NCI-H748 (cell line): ENCODE measurements at regions not wholly inside any gene's neighbourhood (a gene's known extent, or its start where the extent isn't known, plus 50 kb on each side); places are given as distances from the start of the nearest gene placed in this dataset.

Experiments
- DNase-seq: peaks from one replicate; lab custom pipeline; 2025; ENCODE audit not compliant: unreplicated experiment; lab: John Stamatoyannopoulos, UW

DNA sequence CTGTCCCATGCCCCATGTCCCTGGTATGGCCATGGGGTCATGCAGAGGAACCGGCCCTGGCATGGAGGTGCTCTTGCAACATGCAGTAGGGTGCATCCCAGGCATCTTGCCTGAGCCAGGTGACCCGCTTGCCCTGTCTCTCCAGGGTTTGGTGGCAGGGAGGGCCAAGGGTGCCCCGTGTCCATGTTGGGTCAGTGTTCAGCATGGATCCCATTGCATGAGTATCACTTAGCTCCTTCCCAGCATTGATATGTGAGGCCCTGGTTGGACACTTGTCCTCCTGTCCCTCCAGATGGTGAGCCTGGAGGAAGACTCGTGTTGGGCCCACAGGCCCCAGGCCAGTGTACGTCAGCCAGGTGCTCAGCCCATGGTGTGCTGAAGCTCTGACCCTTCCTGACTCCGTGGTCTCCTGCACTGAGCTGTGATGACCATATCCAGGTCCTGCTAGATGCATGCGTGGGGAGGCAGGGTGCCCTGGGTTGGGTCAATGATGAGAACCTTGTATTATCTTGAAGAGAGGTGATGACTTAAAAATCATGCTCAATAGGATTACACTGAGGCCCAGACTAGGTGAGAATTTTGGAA lies 205.0 kb downstream of the UBE3A start:
- no peak for DNase-seq

DNA sequence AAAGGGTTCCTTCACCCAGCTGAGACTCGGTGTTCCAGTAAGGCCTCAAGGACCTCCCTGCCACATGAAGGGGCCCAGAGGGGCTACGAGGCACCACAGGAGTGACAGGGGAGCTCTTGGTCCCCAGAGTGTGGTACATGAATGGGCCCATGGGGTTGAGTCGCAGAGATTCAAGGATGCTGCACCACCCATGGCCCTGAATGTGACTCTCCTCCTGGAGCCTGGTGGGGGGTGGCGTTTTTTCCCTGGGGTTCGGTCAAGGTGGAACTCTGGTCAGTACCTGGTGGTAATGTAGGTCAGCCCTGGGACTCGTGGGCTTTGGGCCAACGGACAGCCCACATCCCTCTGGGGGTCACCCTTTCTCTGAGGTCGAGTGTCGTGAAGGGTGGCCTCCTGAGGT lies 204.0 kb downstream of the UBE3A start:
- DNase-seq = no peak

GRCh38 chr15:25235391-25235790 lies 203.4 kb downstream of the UBE3A start:
- no peak for DNase-seq

DNA sequence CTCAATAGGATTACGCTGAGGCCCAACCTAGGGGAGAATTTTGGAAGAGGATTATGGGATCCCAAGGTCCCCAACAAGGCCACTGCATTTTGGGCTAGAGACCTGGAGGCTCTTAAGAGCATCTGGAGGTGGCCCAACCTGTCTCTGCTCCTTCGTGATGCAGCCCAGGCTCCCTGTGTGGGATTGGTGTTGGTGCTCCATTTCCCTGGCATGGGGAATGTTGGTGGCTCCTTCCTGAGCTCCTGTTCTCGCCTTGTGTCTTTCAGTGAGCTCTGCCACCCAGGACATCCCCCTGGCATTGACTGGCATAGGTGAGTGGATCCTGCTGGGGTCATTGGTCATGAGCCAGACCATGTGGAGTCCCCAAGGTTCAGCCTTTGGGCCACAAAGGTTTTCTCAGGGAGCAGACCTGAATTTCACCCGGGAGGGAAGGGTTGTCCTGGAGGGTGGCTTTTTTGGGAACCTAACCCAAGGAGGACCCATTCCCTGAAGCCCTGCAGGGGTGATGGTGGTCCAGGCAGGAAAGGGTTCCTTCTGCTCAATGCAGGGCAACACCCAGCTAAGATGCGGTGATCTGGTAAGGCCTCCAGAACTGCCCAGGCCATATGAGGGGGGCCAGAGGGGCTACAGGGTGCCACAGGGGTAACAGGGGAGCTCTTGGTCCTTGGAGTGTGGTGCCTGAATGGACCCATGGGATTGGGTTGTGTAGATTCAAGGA lies 202.5 kb downstream of the UBE3A start:
- no peak for DNase-seq

DNA sequence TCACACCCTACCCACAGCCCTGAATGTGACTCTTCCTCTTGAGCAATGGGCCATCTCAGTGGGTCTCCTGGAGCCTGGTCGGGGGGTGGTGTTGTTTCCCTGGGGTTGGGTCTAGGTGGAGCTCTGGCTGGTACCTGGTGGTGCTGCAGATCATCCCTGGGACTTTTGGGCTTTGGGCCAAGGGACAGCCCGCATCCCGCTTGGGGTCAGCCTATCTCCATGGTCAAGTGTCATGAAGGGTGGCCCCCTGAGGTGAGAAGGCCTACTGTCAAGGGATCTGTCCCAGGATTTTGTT lies 202.0 kb downstream of the UBE3A start:
- DNase-seq = no peak

DNA sequence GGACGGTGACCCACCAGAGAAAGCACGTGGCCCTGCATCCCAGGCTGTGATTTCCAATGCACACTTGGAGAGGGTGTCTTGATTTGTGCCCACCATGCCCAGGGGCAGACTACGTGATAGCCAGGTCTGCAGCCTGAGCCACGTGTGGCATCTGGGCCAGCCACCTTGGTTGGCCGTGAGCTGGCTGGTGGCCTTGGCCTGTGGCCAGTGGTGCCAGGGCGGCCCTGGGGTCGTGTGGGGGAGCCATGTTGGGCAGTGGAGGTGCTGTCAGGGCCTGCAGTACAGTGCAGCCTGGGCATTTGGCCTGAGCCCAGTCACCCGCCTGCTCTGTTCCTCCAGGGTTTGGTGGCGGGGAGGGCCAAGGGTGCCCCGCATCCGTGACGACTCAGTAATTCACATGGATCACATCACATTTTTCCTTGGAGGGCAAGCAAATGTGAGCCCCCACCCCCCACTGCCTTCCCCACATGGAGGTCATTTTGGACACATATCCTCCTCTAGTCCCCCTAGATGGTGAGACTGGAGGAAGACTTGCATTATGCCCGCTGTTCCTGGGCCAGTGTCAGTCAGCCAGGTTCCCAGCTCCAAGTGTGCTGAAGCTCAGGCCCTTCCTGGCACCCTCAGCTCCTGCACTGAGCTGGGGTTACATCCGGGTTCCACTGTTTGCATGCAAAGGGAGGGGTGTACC lies 201.4 kb downstream of the UBE3A start:
- no peak for DNase-seq

DNA sequence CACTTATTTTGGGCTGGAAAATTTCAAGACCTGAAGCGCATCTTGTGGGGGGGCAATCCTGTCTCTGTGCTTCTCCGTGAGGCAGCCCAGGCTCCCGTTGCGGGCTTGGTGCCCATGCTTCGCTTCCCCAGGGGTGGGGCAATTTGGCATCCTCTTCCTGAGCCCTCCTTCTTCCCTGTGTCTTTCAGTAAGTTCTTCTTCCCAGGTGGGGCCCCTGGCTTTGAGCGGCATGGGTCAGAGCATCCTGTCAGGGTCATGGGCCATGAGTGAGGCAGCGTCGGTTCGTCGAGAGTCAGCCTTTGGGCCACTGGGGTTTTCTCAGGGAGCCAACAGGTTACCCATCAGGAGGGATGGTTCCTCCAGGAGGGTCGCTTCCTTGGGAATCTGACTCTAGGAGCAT lies 200.7 kb downstream of the UBE3A start:
- no peak for DNase-seq

DNA sequence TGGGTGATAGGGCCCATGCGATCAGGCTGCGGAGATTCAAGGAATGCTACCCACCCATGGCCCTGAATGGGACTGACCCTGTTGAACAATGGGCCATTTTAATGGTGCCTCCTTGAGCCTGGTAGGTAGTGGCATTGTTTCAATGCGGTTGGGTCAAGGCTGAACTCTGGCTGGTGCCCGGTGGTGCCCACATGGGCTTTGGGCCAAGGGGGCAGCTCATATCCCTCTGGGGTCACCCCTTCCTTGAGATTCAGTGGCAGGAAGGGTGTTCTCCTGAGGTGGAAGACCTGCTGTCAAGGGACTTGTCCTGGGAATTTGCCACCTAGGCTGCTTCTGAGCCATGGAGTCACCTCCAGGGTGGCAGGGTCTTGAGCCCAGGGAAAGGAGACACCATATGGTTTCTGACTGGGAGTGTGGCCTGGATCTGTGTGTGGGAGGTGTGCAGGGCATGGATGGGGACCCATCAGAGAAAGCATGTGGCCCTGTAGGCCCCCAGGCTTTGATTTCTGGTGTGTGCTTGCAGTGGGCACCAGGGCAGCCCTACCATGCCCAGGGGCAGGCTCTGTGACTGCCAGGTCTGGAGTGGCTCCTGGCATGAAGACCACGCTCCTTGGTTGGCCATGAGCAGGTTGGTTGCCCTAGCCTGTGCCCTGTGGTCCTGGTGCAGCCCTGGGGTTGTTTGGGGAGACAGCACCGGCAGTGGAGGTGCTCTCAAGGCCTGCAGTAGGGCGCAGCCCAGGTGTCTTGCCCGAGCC lies 199.9 kb downstream of the UBE3A start:
- no peak for DNase-seq

DNA sequence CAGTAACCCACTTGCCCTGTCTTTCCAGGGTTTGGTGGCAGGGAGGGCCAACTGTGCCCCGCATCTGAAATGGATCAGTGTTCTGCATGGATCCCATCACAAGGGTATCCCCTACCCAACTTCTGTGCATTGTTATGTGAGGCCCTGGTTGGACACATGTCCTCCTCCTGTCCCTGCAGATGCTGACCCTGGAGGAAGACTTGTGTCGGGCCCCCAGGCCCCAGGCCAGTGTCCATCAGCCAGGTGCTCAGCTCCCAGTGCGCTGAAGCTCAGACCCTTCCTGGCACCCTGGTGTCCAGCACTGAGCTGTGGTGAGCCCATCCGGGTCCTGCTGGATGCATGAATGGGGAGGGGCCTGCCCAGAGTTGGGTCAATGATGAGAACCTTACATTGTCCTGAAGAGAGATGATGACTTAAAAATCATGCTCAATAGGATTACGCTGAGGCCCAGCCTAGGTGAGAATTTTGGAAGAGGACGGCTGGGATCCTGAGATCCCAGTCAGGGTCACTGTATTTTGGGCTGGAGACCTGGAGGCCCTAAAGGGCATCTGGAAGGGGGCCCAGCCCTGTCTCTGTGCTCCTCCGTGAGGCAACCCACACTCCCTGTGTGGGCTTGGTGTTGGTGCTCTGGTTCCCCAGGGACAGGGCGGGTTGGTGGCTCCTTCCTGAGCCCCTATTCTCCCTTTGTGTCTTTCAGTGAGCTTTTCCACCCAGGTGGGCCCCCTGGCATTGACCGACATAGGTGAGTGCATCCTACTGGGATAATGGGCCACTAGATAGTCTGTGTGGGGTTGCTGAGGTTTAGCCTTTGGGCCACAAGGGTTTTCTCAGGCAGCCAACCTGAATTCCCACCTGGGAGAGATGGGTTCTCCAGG lies 199.1 kb downstream of the UBE3A start:
- DNase-seq = no peak

GRCh38 chr15:25240461-25241021 lies 198.3 kb downstream of the UBE3A start:
- no peak for DNase-seq

DNA sequence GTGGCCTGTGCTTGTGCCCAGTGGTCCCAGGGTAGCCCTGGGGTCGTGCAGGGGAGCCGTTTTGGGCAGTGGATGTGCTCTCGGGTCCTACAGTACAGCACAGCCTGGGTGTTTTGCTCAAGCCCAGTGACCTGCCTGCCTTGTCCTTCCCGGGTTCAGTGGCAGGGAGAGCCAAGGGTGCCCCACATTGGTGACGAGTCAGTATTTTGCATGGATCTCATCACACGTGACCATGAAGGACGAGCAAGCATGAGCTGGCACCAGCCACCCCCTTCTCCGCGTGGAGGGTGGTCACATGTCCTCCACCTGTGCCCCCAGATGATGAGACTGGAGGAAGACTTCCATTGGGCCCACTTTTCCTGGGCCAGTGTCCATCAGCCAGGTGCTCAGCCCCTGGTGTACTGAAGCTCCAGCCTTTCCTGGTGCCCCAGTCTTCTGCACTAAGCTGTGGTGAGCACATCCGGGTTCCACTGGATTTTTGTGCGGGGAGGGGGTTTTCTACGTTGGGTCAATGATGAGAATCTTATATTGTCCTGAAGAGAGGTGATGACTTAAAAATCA lies 197.5 kb downstream of the UBE3A start:
- no peak for DNase-seq

- DNase-seq = no peak
Observed at GRCh38 chr15:25242166-25242879, 196.5 kb downstream of the UBE3A start.

DNA sequence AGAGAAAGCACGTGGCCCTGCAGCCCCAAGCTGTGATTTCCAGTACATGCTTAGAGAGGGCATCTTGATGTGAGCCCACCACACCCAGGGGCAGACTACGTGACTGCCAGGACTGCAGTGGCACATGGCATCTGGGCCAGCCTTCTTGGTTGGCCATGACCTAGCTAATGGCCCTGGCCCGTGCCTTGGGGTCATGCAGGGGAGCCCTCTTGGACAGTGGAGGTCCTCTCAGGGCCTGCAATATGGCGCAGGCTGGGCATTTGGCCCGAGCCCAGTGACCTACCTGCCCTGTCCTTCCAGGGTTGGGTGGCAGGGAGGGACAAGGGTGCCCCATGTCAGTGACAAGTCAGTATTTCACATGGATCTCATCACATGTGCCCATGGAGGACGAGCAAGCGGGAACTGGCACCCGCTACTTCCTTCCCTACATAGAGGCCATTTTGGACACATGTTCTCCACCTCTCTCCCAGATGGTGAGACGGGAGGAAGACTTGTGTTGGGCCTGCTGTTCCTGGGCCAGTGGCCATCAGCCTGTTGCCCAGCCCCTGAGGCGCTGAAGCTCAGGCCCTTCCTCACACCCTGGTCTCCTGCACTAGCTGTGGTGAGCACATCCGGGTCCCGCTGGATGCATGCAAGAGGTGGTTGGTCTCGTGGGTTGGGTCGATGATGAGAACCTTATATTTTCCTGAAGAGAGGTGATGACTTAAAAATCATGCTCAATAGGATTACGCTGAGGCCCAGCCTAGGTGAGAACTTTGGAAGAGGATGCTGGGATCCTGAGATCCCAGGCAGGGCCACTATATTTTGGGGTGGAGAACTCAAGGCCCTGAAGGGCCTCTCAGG lies 195.6 kb downstream of the UBE3A start:
- no peak for DNase-seq

DNA sequence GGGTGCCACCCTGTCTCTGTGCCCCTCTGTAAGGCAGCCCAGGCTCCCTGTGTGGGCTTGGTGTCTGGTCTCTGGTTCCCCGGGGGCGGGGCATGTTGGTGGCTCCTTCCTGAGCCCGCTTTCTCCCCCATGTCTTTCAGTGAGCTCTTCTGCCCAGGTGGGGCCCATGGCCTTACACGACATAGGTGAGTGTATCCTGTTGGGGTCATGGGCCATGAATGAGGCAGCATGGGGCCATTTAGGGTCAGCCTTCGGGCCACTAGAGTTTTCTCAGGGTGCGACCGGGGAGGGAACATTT lies 195.1 kb downstream of the UBE3A start:
- no peak for DNase-seq

DNA sequence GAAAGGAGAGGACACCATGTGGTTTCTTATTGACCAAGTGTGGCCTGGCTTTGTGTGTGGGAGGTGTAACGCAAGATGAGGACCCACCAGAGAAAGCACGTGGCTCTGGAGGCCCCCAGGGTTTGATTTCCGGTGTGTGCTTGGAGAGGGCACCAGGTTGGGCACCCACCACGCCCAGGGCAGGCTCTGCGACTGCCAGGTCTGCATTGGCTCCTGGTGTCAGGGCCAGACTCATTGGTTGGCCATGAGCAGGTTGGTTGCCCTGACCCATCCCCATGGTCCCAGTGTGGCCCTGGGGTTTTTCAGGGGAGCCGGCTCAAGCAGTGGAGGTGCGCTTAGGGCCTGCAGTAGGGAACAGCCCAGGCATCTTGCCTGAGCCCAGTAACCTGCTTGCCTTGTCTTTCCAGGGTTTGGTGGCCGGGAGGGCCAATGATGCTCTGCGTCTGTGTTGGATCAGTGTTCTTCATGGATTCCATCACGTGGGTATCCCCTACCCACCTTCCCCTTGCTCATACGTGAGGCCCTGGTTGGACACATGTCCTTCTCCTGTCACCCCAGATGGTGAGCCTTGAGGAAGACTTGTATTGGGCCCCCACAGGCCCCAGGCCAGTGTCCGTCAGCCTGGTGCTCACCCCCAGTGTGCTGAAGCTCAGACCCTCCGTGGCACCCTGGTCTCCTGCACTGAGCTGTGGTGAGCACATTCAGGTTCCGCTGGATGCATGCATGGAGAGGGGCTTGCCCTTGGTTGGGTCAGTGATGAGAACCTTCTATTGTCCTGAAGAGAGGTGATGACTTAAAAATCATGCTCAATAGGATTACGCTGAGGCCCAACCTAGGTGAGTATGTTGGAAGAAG lies 193.9 kb downstream of the UBE3A start:
- DNase-seq = no peak

DNA sequence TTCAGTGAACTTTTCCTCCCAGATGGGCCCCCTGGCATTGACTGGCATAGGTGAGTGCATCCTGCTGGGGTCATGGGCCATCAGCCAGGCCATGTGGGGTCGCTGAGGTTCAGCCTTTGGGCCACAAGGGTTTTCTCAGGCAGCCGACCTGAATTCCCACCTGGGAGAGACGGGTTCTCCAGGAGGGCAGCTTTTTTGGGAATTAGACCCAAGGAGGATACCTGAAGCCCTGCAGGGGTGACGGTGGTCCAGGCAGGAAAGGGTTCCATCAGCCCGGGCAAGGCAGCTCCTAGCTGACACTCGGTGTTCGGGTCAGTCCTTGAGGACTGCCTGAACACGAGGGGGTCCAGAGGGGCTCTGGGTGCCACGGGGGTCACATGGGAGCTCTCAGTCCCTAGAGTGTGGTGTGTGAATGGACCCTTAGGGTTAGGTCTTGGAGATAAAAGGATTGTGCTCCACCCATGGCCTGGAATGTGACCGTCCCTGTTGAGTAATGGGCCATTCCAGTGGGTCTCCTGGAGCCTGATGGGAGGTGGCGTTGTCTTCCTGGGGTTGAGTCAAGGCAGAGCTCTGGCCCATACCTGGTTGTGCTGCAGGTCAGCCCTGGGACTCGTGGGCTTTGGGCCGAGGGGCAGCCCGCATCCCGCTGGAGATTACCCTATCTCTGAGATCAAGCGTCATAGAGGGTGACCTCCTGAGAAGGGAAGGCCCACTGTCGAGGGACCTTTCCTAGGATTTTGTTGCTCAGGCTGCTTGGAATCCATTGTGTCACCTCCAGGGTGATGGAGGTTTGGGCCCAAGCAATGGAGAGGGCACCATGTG lies 192.8 kb downstream of the UBE3A start:
- no peak for DNase-seq
